H9 (cell line): ENCODE measurements at regions not wholly inside any gene's neighbourhood (a gene's known extent, or its start where the extent isn't known, plus 50 kb on each side); places are given as distances from the start of the nearest gene placed in this dataset.

ENCODE experiments used
- DNase-seq: peaks from one replicate; pipeline ENCODE4 v3.0.0-alpha.2; 2017
- H2AFZ ChIP-seq: one replicate; pipeline ENCODE4 v1.6.1; 2013; ENCODE audit warnings: mild to moderate bottlenecking, low read length, control low read depth, moderate library complexity
- H2AK5ac ChIP-seq: 2 replicates; pipeline ENCODE4 v1.6.1; 2013; ENCODE audit warnings: low read length, control low read depth, mixed read lengths; ENCODE audit not compliant: insufficient read length
- H2BK120ac ChIP-seq: one replicate; pipeline ENCODE4 v1.6.1; 2013; ENCODE audit warnings: low read depth, mild to moderate bottlenecking, low read length, control low read depth, inconsistent platforms; ENCODE audit not compliant: poor library complexity, severe bottlenecking
- H2BK12ac ChIP-seq: 2 replicates; pipeline ENCODE4 v1.6.1; 2013; ENCODE audit warnings: low read length, control low read depth, mixed read lengths, low read depth; ENCODE audit not compliant: insufficient read length
- H2BK15ac ChIP-seq: 2 replicates; pipeline ENCODE4 v1.6.1; 2013; ENCODE audit warnings: low read depth, low read length, control low read depth
- H2BK20ac ChIP-seq: one replicate; pipeline ENCODE4 v1.6.1; 2013; ENCODE audit warnings: low read depth, mild to moderate bottlenecking, low read length, control low read depth, inconsistent platforms; ENCODE audit not compliant: poor library complexity, severe bottlenecking
- H2BK5ac ChIP-seq: 2 replicates; pipeline ENCODE4 v1.6.1; 2013; ENCODE audit warnings: low read length, control low read depth, mixed read lengths; ENCODE audit not compliant: insufficient read length
- H3K14ac ChIP-seq: 2 replicates; pipeline ENCODE4 v1.6.1; 2013; ENCODE audit warnings: low read length, control low read depth; ENCODE audit not compliant: insufficient read depth
- H3K18ac ChIP-seq: 2 replicates; pipeline ENCODE4 v1.6.1; 2013; ENCODE audit warnings: low read depth, mild to moderate bottlenecking, mixed read lengths, low read length, control low read depth; ENCODE audit not compliant: insufficient read length
- H3K23ac ChIP-seq: 2 replicates; pipeline ENCODE4 v1.6.1; 2013; ENCODE audit warnings: low read length, control low read depth, mixed read lengths, low read depth; ENCODE audit not compliant: insufficient read length
- H3K23me2 ChIP-seq: 2 replicates; pipeline ENCODE4 v1.6.1; 2013; ENCODE audit warnings: low read depth, mild to moderate bottlenecking, mixed read lengths, low read length, control low read depth; ENCODE audit not compliant: insufficient read length, poor library complexity, severe bottlenecking
- H3K27ac ChIP-seq: 2 replicates; pipeline ENCODE4 v1.5.1; 2013; ENCODE audit warnings: low read length, control low read depth, mixed read lengths, low read depth; ENCODE audit not compliant: insufficient read length
- H3K27me3 ChIP-seq: 2 replicates; pipeline ENCODE4 v1.6.1; 2013; ENCODE audit warnings: low read length, control low read depth, inconsistent platforms; ENCODE audit not compliant: insufficient read depth
- H3K4ac ChIP-seq: 2 replicates; pipeline ENCODE4 v1.6.1; 2013; ENCODE audit warnings: low read depth, mild to moderate bottlenecking, control low read depth, inconsistent platforms, low read length, moderate library complexity
- H3K4me1 ChIP-seq: 2 replicates; pipeline ENCODE4 v1.6.1; 2013; ENCODE audit warnings: low read length, control low read depth, inconsistent platforms; ENCODE audit not compliant: insufficient read depth
- H3K4me2 ChIP-seq: 2 replicates; pipeline ENCODE4 v1.6.1; 2013; ENCODE audit warnings: low read length, control low read depth, mixed read lengths; ENCODE audit not compliant: insufficient read length, insufficient read depth
- H3K56ac ChIP-seq: 2 replicates; pipeline ENCODE4 v1.6.1; 2013; ENCODE audit warnings: low read depth, mild to moderate bottlenecking, mixed read lengths, low read length, control low read depth; ENCODE audit not compliant: insufficient read length
- H3K79me1 ChIP-seq: 2 replicates; pipeline ENCODE4 v1.6.1; 2013; ENCODE audit warnings: low read depth, mild to moderate bottlenecking, moderate library complexity, low read length, control low read depth, inconsistent platforms; ENCODE audit not compliant: insufficient read depth, poor library complexity, severe bottlenecking
- H3K79me2 ChIP-seq: 2 replicates; pipeline ENCODE4 v1.6.1; 2013; ENCODE audit warnings: low read length, control low read depth, inconsistent platforms; ENCODE audit not compliant: insufficient read depth
- H3K9ac ChIP-seq: 2 replicates; pipeline ENCODE4 v1.6.1; 2013; ENCODE audit warnings: low read length, control low read depth, mixed read lengths; ENCODE audit not compliant: insufficient read length; ENCODE audit errors: extremely low read depth
- H3K9me3 ChIP-seq: one replicate; pipeline ENCODE4 v1.6.1; 2013; ENCODE audit warnings: low read depth, low read length, inconsistent platforms; ENCODE audit not compliant: control insufficient read depth
- H3T11ph ChIP-seq: one replicate; pipeline ENCODE4 v1.6.1; 2013; ENCODE audit warnings: mild to moderate bottlenecking, low read length, control low read depth, inconsistent platforms
- H4K20me1 ChIP-seq: one replicate; pipeline ENCODE4 v1.6.1; 2013; ENCODE audit not compliant: control insufficient read depth, insufficient read length, insufficient read depth
- H4K5ac ChIP-seq: 2 replicates; pipeline ENCODE4 v1.6.1; 2013; ENCODE audit warnings: low read depth, mild to moderate bottlenecking, mixed read lengths, low read length, control low read depth; ENCODE audit not compliant: insufficient read length
- H4K8ac ChIP-seq: replicated peaks from 2 replicates; pipeline ENCODE4 v1.6.1; 2013; ENCODE audit warnings: low read length, control low read depth, mixed read lengths, low read depth; ENCODE audit not compliant: insufficient read length
- H4K91ac ChIP-seq: 2 replicates; pipeline ENCODE4 v1.6.1; 2013; ENCODE audit warnings: low read depth, mild to moderate bottlenecking, moderate library complexity, mixed read lengths, low read length, control low read depth; ENCODE audit not compliant: insufficient read length
- H3K27ac Mint-ChIP-seq, 3 experiments: 2 replicates in 2 of 3; 3 replicates in 1 of 3; pipeline ENCODE4 v1.8.0; 2020 to 2021; ENCODE audit warnings: mixed read lengths in 3 of 3, mild to moderate bottlenecking in 1 of 3, moderate library complexity in 1 of 3
- H3K27me3 Mint-ChIP-seq: 2 replicates; pipeline ENCODE4 v1.8.0; 2021; ENCODE audit warnings: low read depth, mild to moderate bottlenecking, moderate library complexity, mixed read lengths
- H3K36me3 Mint-ChIP-seq, 3 experiments: 2 replicates in 2 of 3; 3 replicates in 1 of 3; pipeline ENCODE4 v1.8.0; 2020 to 2021; ENCODE audit warnings: low read depth in 3 of 3, mixed read lengths in 3 of 3; ENCODE audit not compliant: insufficient read depth in 1 of 3
- H3K4me1 Mint-ChIP-seq, 2 experiments: 2 replicates each; pipeline ENCODE4 v1.8.0; 2020; ENCODE audit warnings: mixed read lengths in 2 of 2
- H3K4me3 Mint-ChIP-seq, 2 experiments: 2 replicates in 1 of 2; 3 replicates in 1 of 2; pipeline ENCODE4 v1.8.0; 2020 to 2021; ENCODE audit warnings: mild to moderate bottlenecking in 2 of 2, mixed read lengths in 2 of 2, moderate library complexity in 1 of 2
- H3K9me3 Mint-ChIP-seq, 2 experiments: 2 replicates in 1 of 2; 3 replicates in 1 of 2; pipeline ENCODE4 v1.8.0; 2020; ENCODE audit warnings: mild to moderate bottlenecking in 2 of 2, mixed read lengths in 2 of 2, moderate library complexity in 1 of 2
- TF ChIP-seq, protein P1 (sequence below): fragments of 200-600 bp; sonication (generic); conservative IDR thresholded peaks from 3 replicates; pipeline ENCODE4 v1.8.0; 2021; ENCODE audit warnings: antibody characterized with exemption, mild to moderate bottlenecking

- Histone ChIP-seq H3K23ac (no peak overlapping the region), H3K56ac (no peak overlapping the region), H3K79me2 (no peaks in the 10 kb centered on the region), H3K79me1 (no peaks in the 10 kb centered on the region), H4K5ac (no peak overlapping the region), H3K27me3 (no peaks in the 10 kb centered on the region), H4K8ac (no peak overlapping the region), H3K23me2 (no peaks in the 10 kb centered on the region), H2BK12ac (no peak overlapping the region), H2BK5ac (no peak overlapping the region), H3K4me2 (no peak overlapping the region), H2BK15ac (no peak overlapping the region), H4K20me1 (no peaks in the 10 kb centered on the region), H3K9ac (no peak overlapping the region), H2BK20ac (no peak overlapping the region), H3K9me3 (no peaks in the 10 kb centered on the region), H3K4me1 (no peaks in the 10 kb centered on the region), H3K27ac (no peak overlapping the region), H3K18ac (no peak overlapping the region), H2AFZ (no peak overlapping the region), H2BK120ac (no peak overlapping the region), H4K91ac (no peak overlapping the region), H3K4ac (no peak overlapping the region), H3T11ph (no peak overlapping the region), H3K14ac (no peak overlapping the region), H2AK5ac (no peak overlapping the region)
- Mint-ChIP-seq H3K4me1 (peaks cover 3% of the 10 kb centered on the region in 2 experiments), H3K36me3 (no peaks in the 10 kb centered on the region), H3K4me3 (no peak overlapping the region), H3K27ac (no peak overlapping the region), H3K27me3 (no peaks in the 10 kb centered on the region), H3K9me3 (no peaks in the 10 kb centered on the region)
- TF ChIP-seq, protein P1, sequence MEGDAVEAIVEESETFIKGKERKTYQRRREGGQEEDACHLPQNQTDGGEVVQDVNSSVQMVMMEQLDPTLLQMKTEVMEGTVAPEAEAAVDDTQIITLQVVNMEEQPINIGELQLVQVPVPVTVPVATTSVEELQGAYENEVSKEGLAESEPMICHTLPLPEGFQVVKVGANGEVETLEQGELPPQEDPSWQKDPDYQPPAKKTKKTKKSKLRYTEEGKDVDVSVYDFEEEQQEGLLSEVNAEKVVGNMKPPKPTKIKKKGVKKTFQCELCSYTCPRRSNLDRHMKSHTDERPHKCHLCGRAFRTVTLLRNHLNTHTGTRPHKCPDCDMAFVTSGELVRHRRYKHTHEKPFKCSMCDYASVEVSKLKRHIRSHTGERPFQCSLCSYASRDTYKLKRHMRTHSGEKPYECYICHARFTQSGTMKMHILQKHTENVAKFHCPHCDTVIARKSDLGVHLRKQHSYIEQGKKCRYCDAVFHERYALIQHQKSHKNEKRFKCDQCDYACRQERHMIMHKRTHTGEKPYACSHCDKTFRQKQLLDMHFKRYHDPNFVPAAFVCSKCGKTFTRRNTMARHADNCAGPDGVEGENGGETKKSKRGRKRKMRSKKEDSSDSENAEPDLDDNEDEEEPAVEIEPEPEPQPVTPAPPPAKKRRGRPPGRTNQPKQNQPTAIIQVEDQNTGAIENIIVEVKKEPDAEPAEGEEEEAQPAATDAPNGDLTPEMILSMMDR = no peak
- no peak for DNase-seq
Observed at GRCh38 chr2:81093031-81093430, 788.5 kb upstream of the LRRTM1 start.
